GM21529 (cell line): ENCODE measurements at regions not wholly inside any gene's neighbourhood (a gene's known extent, or its start where the extent isn't known, plus 50 kb on each side); places are given as distances from the start of the nearest gene placed in this dataset.

Source experiments
- ATAC-seq: cut with Tn5 transposase; IDR thresholded peaks from one replicate; pipeline ENCODE4 v1.9.1; 2021; ENCODE audit not compliant: unreplicated experiment

DNA sequence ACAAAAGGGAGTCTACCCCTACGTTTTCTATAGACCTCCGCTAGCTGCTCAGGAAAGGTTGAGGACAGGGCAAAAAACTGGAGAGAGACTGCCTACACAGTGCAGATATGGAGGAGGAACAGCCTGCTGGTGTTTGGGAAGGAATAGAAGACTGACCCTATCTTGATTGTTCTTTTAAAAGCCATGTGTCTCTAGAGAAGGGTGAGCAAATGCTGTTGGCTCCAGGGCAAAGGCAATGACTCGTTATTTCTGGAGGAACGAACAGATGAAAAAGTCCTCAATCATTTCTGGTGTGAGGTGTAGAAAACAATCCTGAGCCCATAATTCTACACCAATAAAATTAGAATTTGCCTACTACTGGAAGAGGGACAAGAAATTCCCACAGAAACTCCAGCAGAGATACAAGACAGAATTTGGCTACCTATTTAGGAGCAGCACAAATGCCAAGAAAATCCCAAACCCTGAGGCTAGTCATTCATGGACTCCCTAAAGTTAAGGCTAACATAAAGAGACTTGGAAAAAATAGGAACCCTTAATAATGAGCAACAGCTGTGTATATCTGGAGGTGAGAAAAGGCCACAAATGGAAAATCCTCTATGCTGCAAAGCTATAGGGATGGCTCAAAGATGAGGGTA, 1206.3 kb upstream of the CNTN5 start:
- ATAC-seq, result no peak

DNA sequence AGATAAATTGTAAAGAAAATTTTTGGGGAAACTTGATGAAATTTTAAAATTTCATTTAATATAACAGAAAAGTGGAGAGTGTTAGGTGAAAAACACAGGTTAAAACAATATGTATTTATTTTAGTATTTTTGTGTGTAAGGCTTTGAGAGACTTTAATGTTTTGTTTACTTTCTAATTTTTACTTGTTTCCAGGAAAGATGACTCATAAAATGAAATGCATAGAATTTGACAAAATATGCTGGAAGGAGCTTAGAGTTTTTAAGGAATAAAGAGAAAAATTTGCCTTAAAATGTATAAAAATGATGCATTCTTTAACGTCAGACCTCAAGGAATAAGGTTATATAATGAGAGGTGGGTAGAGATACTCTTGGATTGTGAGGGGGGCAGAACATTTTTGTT, 1205.1 kb upstream of the CNTN5 start:
- ATAC-seq, result no peak

DNA sequence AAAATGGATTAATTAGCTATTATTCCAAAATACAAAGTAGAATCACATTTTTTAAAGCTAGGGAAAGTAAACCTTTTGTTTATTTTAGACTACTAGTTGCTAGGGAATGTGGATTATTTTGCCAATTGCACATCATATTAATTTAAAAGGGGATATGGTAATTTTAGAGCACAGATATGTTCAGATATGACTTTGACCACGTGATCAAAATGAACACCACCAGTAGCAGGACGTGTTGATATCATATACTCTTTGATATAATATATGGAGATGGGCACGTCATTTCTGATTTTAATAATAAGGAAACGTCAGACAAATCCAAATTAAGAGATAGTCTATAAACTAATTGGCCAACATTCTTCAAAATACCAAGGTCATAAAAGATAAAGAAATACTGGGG, 1188.3 kb upstream of the CNTN5 start:
- no peak for ATAC-seq

DNA sequence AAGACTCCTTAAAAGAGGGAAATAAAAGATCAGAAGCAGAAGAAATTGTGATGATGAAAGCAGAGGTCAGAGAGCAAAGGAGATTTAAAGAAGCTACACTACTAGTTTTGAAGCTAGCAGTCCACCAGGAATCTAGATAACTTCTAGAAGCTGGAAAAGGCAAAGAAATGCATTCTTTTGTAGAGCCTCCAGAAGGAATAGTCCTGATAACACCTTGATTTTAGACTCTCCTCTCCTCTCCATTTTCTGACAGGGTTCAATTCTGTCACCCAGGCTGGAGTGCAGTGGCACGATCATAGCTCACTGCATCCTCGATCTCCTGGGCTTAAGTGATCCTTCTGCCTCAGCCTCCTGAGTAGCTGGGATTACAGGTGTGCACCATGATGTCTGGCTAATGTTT, 1187.3 kb upstream of the CNTN5 start:
- ATAC-seq, result no peak

DNA sequence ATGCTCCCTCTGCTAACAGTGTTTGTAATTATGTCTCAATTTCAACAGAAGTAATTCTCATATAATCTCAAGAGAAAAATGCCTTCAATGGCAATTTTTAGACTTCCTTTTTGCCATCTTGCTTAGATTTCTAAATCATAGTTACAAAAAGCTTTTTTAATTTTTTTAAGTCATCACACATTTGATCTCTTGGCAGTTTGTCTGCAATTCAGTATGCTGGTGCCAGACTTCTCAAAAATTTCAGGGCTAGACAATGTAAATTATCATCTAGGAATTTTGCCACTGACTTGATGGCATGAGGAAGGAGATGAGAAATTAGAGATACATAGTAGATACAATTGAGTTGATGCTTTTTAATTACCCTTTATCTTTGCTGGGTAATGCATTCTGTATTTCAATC, 1176.7 kb upstream of the CNTN5 start:
- ATAC-seq, result no peak

DNA sequence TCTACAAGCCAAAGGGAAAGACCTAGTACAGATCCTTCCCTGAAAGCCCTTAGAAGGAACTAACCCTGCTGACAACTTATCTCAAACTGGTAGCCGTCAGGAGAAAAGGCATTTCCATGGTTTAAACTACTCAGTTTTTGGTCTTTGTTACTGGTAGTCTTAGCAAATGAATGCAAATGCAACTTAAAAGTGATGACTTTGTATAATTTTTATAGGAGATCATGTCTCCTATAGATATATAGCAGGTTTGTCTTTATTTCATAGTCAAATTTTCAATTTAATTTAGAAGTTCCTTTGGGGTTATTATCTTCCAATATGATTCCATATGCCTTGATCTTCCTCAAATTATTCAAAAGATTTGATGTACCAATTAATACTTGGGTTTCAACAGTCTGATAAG, 1173.0 kb upstream of the CNTN5 start:
- no peak for ATAC-seq

DNA sequence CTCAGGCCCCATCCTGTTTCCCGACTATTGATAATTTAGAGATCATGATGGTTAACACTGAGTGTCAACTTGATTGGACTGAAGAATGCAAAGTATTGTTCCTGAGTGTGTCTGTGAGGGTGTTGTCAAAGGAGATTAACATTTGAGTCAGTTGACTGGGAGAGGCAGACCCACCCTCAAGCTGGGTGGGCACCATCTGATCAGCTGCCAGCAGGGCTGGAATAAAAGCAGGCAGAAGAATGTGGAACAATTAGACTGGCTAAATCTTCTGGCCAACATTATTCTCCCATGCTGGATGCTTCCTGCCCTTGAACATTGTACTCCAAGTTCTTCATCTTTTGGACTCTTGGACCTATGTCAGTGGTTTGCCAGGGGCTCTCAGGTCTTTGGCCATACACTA, 1170.0 kb upstream of the CNTN5 start:
- no peak for ATAC-seq

DNA sequence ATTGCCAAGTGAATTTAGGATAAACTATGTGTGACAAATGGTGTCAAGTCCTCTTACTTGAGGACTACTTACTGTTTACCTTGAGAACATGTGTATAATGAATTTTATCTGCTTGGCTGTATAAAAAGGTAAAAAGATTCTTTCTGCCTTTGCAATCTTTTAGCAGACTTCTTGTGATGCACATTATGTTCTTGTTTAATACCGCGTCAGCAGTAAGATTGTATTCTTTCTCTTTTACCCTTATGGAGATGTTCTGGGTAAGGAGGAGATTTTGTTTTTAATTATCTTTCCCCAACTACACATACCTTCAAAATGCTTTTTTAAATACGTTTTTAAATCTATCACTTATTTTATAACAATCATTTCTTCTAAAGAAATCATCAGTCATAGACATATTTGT, 1166.4 kb upstream of the CNTN5 start:
- ATAC-seq, result no peak

DNA sequence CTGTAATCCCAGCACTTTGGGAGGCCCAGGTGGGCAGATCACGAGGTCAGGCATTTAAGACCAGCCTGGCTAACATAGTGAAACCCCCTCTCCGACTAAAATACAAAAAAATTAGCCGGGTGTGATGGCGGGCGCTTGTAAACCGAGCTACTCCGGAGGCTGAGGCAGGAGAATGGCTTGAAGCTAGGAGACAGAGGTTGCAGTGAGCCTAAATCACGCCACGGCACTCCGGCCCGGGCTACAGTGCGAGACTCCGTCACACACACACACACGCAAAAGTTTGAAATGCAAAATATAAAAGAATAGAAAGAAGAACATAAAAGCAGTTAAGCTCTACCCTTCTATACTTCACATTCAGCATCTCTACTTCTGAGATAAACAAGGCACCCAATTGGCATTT, 1165.9 kb upstream of the CNTN5 start:
- ATAC-seq, result no peak

DNA sequence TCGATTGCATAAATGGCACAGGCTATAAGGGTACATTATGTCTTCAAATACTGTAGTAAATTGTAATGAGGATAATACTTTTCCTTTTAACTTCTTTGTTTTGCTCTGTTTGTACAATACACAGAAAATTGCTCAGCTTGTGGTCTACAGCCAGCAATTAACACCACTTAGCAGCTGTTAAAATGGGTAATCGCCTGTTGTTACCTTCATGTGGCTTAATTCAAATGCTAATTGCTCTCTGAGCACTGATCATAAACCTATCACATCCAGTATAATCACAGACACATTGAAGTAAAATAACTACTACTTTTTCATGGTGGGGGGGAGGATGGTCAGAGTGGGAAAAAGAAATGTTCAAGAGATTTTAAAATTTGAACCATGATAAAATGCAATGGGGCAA, 1164.1 kb upstream of the CNTN5 start:
- no peak for ATAC-seq

DNA sequence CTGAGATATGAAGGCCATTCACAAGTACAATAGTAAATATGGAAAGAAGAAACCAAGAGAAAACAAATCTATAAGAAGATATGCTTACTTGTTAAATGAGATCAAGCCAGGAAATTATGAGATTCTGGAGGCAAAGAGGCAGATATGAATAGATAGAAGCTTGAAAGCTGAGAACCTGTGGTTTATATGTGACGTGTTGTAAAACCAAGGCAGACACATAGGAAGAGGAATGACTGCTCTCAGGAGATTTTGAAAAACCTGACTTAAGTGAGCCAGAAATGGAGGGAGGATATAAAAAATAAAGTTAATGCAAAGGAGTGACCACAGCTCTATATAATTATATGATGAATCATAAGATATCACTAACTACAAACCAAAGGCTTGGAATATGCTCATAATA, 1160.5 kb upstream of the CNTN5 start:
- ATAC-seq, result no peak

DNA sequence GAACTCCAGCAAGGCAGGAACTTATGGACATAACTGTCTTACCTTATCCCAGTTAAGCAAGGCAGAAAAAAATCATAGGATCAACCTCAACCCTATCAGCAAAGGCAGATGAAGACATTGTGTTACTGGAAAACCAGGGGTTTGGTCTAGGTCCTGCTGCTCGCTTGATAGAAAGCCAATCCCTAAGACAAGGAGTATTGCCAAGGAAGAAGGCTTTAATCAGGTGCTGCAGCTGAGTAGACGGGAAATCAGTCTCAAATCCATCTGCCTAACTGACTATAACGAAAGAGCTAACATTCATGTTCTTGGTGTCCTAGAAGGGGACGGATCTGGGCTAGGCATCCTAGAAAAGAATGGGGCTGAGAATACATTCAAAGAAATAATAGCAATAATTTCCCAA, 1158.7 kb upstream of the CNTN5 start:
- ATAC-seq, result no peak

DNA sequence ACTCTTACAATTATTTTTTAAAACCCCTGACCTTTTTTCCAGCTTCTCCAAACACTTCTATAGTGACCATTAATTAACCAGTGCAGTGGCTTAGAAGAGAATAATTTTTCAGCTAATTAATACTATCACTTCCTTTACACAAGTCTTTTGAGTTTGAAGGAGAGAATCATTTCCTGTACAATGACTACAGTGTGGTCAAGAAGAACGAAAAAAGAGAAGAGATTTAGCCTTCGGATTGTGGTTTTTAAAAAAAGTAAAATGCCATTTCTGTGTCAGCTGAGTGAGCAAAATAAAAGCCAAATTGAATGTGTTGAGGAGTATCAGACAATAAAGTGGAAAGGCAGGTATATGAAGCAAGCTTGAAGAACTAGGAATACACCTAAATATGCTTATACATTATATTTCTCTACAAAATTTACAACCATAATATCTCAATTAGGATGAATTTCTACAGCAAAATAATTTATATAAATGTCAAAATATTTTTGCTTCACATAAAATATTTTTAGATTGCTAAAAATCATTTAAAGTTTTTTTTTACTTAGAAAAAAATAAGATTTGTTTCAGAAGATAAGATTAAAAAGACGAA, 1155.2 kb upstream of the CNTN5 start:
- no peak for ATAC-seq

DNA sequence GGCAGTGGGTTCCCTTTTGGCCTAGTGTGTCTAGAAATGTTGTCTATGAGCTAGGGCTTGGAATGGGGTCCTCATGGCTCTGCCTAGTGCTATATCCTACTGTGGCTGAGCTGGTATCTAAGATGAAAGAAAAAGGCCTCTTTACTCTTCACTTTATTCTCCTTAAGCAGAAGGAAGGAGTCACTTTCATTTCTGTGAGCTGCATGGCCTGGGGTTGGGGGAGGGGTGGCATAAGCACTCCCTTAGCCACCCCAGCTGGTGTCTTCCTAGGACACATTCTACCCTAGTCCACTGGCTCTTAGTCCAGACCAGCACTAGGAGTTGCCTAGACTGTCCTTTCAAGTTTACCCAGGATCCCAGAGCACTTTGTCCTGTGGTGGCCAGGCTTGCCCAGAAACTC, 1148.9 kb upstream of the CNTN5 start:
- ATAC-seq, result no peak

DNA sequence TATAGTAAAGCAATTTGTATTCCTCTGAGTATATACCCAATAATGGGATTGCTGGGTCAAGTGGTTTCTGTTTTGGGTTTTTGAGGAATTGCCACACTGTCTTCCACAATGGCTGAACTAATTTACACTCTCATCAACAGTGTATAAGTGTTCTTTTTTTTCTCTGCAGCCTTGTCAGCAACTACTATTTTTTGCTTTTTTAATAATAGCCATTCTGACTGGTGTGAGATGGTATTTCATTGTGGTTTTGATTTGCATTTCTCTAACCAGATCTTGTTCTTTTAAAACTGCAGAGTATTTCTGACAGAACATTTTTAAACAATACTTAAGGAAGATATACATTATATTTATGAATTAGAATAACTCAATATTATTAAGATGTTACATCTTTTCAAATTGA, 1140.5 kb upstream of the CNTN5 start:
- ATAC-seq, result no peak

DNA sequence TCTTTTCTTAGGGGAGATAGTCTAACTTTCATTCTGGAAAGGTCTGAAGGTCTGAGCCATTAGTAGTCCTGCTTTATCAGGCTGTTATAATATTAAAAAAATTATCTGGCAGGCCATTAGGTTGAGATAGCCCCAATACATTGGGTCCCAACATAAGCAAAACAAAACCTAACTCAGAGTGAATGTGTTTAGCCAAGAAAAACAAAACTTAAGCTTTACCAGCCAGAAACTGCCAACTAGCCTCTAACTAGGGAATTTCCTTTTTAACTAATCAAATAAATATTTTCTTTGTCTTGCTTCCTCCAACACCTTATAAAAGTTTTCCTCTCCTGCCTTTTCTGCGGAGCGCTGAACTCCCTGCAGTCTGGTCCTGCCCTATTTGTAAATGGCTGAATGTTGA, 1137.7 kb upstream of the CNTN5 start:
- no peak for ATAC-seq

DNA sequence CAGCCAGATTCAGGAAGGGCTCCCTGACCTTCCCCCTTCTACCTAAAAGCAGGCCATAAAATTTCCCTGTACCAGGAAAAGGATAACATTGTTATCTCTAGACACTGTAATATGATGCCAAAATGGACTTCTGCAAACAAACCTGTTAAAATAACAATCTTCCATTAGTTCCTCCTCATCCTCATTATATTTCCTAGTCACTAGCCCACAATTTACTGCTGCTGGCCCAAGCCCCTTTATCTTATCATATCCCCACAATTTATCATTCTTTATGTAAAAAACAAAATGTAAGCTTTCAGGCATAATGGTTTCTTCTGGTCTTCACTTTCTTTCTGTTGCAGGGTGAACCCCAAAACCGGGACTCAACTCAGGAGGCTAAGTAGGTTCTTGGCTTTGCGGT, 1132.1 kb upstream of the CNTN5 start:
- ATAC-seq, result no peak

DNA sequence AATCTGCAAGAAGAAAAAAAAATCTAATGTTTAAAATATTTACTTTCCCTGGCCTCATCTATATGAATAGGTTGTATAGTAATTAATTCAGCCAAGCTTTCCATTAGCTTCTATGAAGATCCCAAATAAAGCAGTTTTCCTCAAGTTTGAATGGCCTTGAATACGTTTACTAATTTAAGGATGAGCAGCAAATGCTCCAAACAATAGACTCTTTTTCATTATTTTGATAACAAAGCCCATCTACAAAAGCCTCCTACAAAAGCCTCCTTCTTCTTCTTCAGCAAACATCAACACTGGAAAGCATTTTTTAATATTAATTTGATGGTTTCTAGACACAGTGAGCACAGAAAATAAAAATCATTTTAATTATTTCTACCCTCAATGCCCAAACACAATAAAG, 1130.3 kb upstream of the CNTN5 start:
- ATAC-seq, result no peak

DNA sequence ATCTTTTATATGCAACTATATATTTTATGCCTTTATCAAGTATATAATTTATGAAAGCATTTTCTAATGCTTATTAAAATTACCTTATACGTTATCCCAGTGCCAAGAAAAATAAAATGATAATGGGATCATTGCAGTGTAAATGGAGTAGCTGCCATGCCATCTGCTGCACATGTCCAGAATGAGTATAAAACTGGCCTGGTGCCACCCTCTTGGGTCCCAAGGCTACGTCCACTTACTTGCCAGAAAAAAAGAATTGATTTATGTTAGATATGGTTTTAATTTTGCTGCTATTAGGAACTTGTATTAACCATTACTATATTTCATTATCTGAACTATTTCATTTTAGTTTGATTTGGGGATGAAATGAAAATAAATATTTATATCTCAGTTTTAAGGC, 1127.1 kb upstream of the CNTN5 start:
- ATAC-seq, result no peak

DNA sequence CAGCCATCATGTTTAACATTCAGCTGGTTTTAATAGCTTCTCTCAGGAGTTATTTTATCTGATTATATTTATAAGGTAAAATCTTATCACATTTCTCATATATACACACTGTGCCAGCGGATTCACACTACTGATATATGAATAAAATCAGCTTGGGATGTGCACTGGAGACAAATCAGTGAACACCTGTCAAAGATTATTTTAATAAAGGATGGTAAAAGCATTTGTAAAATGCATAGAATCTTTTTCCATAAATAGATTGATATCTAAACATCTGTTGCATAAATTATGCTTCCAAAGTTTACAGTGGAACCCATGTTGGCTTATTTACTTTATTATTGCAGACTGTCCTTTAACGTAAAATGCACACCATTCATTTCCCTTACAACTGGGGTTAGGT, 1125.8 kb upstream of the CNTN5 start:
- no peak for ATAC-seq

DNA sequence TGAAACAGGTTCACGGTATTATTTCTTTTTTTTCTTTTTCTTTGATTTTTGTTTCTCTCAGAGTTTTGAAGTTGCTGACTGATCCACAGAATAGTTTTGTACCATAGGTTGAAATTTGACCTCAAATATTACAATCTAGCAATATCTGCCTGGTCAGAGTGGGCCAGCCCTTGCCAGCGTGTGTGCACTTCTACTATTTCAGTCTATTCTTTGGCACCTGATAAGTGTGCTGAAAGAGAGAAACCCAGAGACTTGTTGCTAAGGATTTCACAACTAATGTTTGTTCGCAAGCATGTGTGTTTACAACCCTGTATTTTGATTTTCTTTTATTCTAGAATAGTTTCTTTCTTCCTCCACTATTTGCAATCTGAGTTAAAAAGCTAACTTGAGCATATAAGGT, 1125.2 kb upstream of the CNTN5 start:
- ATAC-seq, result no peak

DNA sequence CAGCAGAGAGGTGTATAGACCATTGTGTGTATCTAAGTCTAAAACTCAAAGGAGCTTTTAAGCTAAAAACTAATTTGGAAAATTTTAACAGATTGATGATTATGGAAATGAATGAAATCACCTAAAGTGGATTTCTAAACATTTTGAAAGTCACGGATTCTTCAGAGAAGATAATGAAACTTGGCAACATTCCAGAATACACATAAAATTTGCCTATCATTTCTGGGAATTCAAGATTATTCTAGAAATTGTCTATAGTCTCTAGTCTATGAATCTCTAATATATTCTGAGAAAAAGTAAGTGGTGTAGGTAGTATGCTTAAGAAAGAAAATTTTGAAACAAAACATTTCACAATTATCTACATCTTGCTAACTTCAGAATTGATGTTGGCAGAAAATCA, 1117.9 kb upstream of the CNTN5 start:
- ATAC-seq, result no peak

DNA sequence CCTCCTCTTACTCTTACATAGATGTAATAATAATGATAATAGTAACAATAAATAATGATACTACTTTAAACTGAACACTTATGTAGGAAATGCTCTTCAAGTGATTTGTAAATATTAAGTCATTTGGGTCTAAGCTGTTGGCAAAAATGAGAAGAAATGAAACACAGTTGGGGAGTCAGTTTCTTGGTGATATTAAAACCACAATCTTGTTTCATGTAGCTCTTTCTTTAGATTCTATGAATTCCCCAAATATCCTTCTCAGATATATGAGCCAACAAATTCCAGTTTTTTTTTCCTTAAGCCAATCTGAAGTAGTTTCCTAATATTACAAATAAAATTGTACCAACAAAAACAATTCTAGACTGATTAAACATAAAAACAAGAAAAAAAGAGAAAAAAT, 1115.6 kb upstream of the CNTN5 start:
- no peak for ATAC-seq
